HG02798 (cell line): ENCODE measurements at regions not wholly inside any gene's neighbourhood (a gene's known extent, or its start where the extent isn't known, plus 50 kb on each side); places are given as distances from the start of the nearest gene placed in this dataset.
"Not testable (repeated sequence)": the region's sequence is repeated elsewhere in the genome, so short reads cannot be mapped to it uniquely, and the experiment has no call there.

Experiments
- ATAC-seq: cut with Tn5 transposase; IDR thresholded peaks from one replicate; pipeline ENCODE4 v1.9.1; 2021; ENCODE audit warnings: mild to moderate bottlenecking; ENCODE audit not compliant: unreplicated experiment, poor library complexity

GRCh38 chr11:39817241-39817640 lies 1642.2 kb downstream of the LRRC4C start:
- no peak for ATAC-seq

- no peak for ATAC-seq
These were observed 1649.1 kb downstream of the LRRC4C start for GRCh38 chr11:39810358-39810757.

- ATAC-seq: no peak
These were observed 1649.6 kb downstream of the LRRC4C start for GRCh38 chr11:39809833-39810232.

GRCh38 chr11:39807904-39808303 lies 1651.5 kb downstream of the LRRC4C start:
- no peak for ATAC-seq

- no peak for ATAC-seq
These were observed 1652.8 kb downstream of the LRRC4C start for GRCh38 chr11:39806652-39807051.

- no peak for ATAC-seq
These were observed 1655.2 kb downstream of the LRRC4C start for GRCh38 chr11:39804271-39804670.

- ATAC-seq: no peak
These were observed 1672.8 kb downstream of the LRRC4C start for GRCh38 chr11:39786682-39787081.

- ATAC-seq: no peak
These were observed 1673.2 kb downstream of the LRRC4C start for GRCh38 chr11:39786281-39786680.

GRCh38 chr11:39784873-39785272 lies 1674.6 kb downstream of the LRRC4C start:
- no peak for ATAC-seq

GRCh38 chr11:39780131-39780530 lies 1679.3 kb downstream of the LRRC4C start:
- no peak for ATAC-seq

GRCh38 chr11:39777035-39777434 lies 1682.4 kb downstream of the LRRC4C start:
- no peak for ATAC-seq

GRCh38 chr11:39772525-39773137 lies 1686.8 kb downstream of the LRRC4C start:
- no peak for ATAC-seq

GRCh38 chr11:39768214-39768613 lies 1691.2 kb downstream of the LRRC4C start:
- no peak for ATAC-seq

- ATAC-seq: no peak
These were observed 1714.1 kb downstream of the LRRC4C start for GRCh38 chr11:39745401-39745800.

- no peak for ATAC-seq
These were observed 1718.4 kb downstream of the LRRC4C start for GRCh38 chr11:39741066-39741465.

- not testable (repeated sequence) for ATAC-seq
These were observed 1723.1 kb downstream of the LRRC4C start for GRCh38 chr11:39736351-39736750.

GRCh38 chr11:39732001-39732400 lies 1727.5 kb downstream of the LRRC4C start:
- no peak for ATAC-seq

- no peak for ATAC-seq
These were observed 1734.4 kb downstream of the LRRC4C start for GRCh38 chr11:39725081-39725480.

GRCh38 chr11:39724404-39724803 lies 1735.0 kb downstream of the LRRC4C start:
- ATAC-seq: no peak

- ATAC-seq: no peak
These were observed 1746.9 kb downstream of the LRRC4C start for GRCh38 chr11:39712581-39712980.

- ATAC-seq: no peak
These were observed 1768.6 kb downstream of the LRRC4C start for GRCh38 chr11:39690856-39691255.

- no peak for ATAC-seq
These were observed 1775.4 kb downstream of the LRRC4C start for GRCh38 chr11:39683951-39684554.
